Smooth muscle cell (in vitro differentiated cells): ENCODE measurements at regions not wholly inside any gene's neighbourhood (a gene's known extent, or its start where the extent isn't known, plus 50 kb on each side); places are given as distances from the start of the nearest gene placed in this dataset.

Experiments used
- DNase-seq: peaks from one replicate; lab custom pipeline; 2025; ENCODE audit not compliant: unreplicated experiment; lab: John Stamatoyannopoulos, UW
- H2AFZ ChIP-seq: fragments of 200-600 bp; sonication (generic); 2 replicates; pipeline ENCODE4 v1.6.0; 2016; ENCODE audit warnings: antibody characterized with exemption, low read depth, mild to moderate bottlenecking
- H3F3A ChIP-seq: fragments of 200-600 bp; sonication (generic); 2 replicates; pipeline ENCODE4 v1.6.0; 2017; ENCODE audit warnings: antibody characterized with exemption, low read depth
- H3K27ac ChIP-seq: fragments of 200-600 bp; sonication (generic); 2 replicates; pipeline ENCODE4 v1.5.1; 2016; ENCODE audit warnings: low read depth, mild to moderate bottlenecking
- H3K27me3 ChIP-seq: fragments of 200-600 bp; sonication (generic); 2 replicates; pipeline ENCODE4 v1.6.1; 2016; ENCODE audit warnings: low read depth, mild to moderate bottlenecking
- H3K36me3 ChIP-seq: fragments of 200-600 bp; sonication (generic); 2 replicates; pipeline ENCODE4 v1.5.1; 2016; ENCODE audit warnings: low read depth
- H3K4me1 ChIP-seq: fragments of 200-600 bp; sonication (generic); 2 replicates; pipeline ENCODE4 v1.5.1; 2016; ENCODE audit warnings: low read depth
- H3K4me2 ChIP-seq: fragments of 200-600 bp; sonication (generic); 2 replicates; pipeline ENCODE4 v1.6.0; 2016; ENCODE audit warnings: mild to moderate bottlenecking
- H3K4me3 ChIP-seq: fragments of 200-600 bp; sonication (generic); 2 replicates; pipeline ENCODE4 v1.5.1; 2016; ENCODE audit warnings: mild to moderate bottlenecking
- H3K79me2 ChIP-seq: fragments of 200-600 bp; sonication (generic); 2 replicates; pipeline ENCODE4 v1.6.0; 2016; ENCODE audit warnings: low read depth, mild to moderate bottlenecking
- H3K9ac ChIP-seq: fragments of 200-600 bp; sonication (generic); 2 replicates; pipeline ENCODE4 v1.6.0; 2016; ENCODE audit warnings: low read depth
- H3K9me3 ChIP-seq: fragments of 200-600 bp; sonication (generic); replicated peaks from 2 replicates; pipeline ENCODE4 v1.5.1; 2016; ENCODE audit warnings: low read depth
- H4K20me1 ChIP-seq: fragments of 200-600 bp; sonication (generic); 2 replicates; pipeline ENCODE4 v1.6.0; 2016; ENCODE audit warnings: low read depth
- CTCF ChIP-seq: fragments of 200-600 bp; sonication (generic); IDR thresholded peaks from 2 replicates; pipeline ENCODE4 v1.5.1; 2017; ENCODE audit warnings: borderline replicate concordance, mild to moderate bottlenecking, antibody characterized with exemption; ENCODE audit not compliant: insufficient read depth, poor library complexity, severe bottlenecking
- WGBS: methylation state at CpG from one replicate; pipeline ENCODE4 v1.1.7; 2016; ENCODE audit warnings: low lambda C conversion rate; 5-methylcytosine and 5-hydroxymethylcytosine counted together

- H3K4me3 ChIP-seq, result no peak overlapping the region
- WGBS, result 90% methylated on average over 2 of the region's 2 CpGs
Observed at GRCh38 chr7:81218480-81219106, 299.7 kb upstream of the SEMA3C start.

GRCh38 chr7:81213394-81213793 lies 294.5 kb upstream of the SEMA3C start:
- H3K36me3 ChIP-seq, result no peaks in the 10 kb centered on the region
- no peaks in the 10 kb centered on the region for H3K79me2 ChIP-seq
- peaks cover 2% of the 10 kb centered on the region for H3K4me1 ChIP-seq
- no peak for TF ChIP-seq CTCF
- no peak overlapping the region for H3K4me2 ChIP-seq
- no peaks in the 10 kb centered on the region for H3F3A ChIP-seq
- H2AFZ ChIP-seq, result no peak overlapping the region
- H3K4me3 ChIP-seq, result no peak overlapping the region
- H3K9me3 ChIP-seq, result no peaks in the 10 kb centered on the region
- H3K9ac ChIP-seq, result no peak overlapping the region
- H3K27ac ChIP-seq, result no peak overlapping the region
- no peak for DNase-seq
- H3K27me3 ChIP-seq, result no peaks in the 10 kb centered on the region
- H4K20me1 ChIP-seq, result no peaks in the 10 kb centered on the region

More at GRCh38 chr7:81218480-81219106, 299.7 kb upstream of the SEMA3C start:
- no peak for TF ChIP-seq CTCF
- Histone ChIP-seq H3K79me2 (no peaks in the 10 kb centered on the region), H3K4me2 (no peak overlapping the region), H3K4me1 (no peaks in the 10 kb centered on the region), H3K9ac (no peak overlapping the region), H2AFZ (no peak overlapping the region), H3K27ac (no peak overlapping the region), H4K20me1 (no peaks in the 10 kb centered on the region), H3K9me3 (no peaks in the 10 kb centered on the region), H3K27me3 (no peaks in the 10 kb centered on the region), H3F3A (no peaks in the 10 kb centered on the region), H3K36me3 (no peaks in the 10 kb centered on the region)
- no peak for DNase-seq

GRCh38 chr7:81211934-81212320 lies 293.1 kb upstream of the SEMA3C start:
- TF ChIP-seq CTCF, result no peak
- H3K4me3 ChIP-seq, result no peak overlapping the region
- no peaks in the 10 kb centered on the region for H3K27me3 ChIP-seq
- no peaks in the 10 kb centered on the region for H3K36me3 ChIP-seq
- H2AFZ ChIP-seq, result no peak overlapping the region
- H3F3A ChIP-seq, result no peaks in the 10 kb centered on the region
- H3K79me2 ChIP-seq, result no peaks in the 10 kb centered on the region
- H3K9me3 ChIP-seq, result no peaks in the 10 kb centered on the region
- DNase-seq, result no peak
- H4K20me1 ChIP-seq, result no peaks in the 10 kb centered on the region
- H3K4me1 ChIP-seq, result peaks cover 15% of the 10 kb centered on the region
- no peak overlapping the region for H3K27ac ChIP-seq
- H3K9ac ChIP-seq, result no peak overlapping the region
- no peak overlapping the region for H3K4me2 ChIP-seq
- WGBS, result 92% methylated on average over 4 of the region's 4 CpGs

DNA sequence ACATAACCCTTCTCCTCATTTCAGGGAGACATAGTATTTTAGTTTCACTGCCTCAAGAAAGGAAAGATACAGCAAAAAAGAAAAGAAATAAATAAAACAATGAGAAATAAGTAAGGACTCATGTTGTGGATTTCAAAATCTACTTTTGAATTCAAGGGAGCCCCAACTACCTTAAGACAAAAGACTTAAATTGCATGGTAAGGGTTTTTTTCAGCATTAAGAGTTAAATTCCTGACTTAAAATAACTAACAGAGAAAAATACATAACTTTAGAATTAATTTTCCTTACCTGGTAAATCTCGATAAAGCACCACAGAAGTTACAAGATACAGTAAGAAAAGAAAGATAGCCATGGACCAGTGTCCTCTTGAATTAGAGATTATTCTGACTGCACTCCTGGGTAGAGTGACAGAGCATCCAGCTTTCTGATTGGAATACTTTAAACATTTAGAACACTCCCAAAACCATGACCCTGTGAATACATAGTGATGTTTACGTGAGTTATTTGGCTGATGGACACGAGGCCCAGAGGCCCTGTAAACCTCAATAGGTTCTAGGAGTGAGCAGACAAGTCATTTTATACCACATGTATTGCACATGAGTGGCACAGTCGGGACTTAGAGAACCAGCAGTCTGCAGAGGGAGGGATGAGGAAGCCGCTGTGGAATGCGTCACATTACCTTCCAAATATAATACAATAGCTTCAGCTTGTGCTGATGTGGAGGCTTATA lies 292.5 kb upstream of the SEMA3C start:
- Histone ChIP-seq H3K79me2 (no peaks in the 10 kb centered on the region), H2AFZ (no peak overlapping the region), H3K27ac (no peak overlapping the region), H3K4me1 (peaks cover 15% of the 10 kb centered on the region), H3K4me2 (no peak overlapping the region), H3K9ac (no peak overlapping the region), H3K27me3 (no peaks in the 10 kb centered on the region), H3F3A (no peaks in the 10 kb centered on the region), H3K4me3 (no peak overlapping the region), H3K36me3 (no peaks in the 10 kb centered on the region), H4K20me1 (no peaks in the 10 kb centered on the region), H3K9me3 (no peaks in the 10 kb centered on the region)
- WGBS, result 81% methylated on average over 6 of the region's 6 CpGs
- no peak for TF ChIP-seq CTCF
- no peak for DNase-seq
